Dermis blood vessel endothelial cell (primary cell): ENCODE measurements at regions not wholly inside any gene's neighbourhood (a gene's known extent, or its start where the extent isn't known, plus 50 kb on each side); places are given as distances from the start of the nearest gene placed in this dataset.
"Not testable (repeated sequence)": the region's sequence is repeated elsewhere in the genome, so short reads cannot be mapped to it uniquely, and the experiment has no call there.

Experiments used
- DNase-seq: peaks from one replicate; pipeline ENCODE4 v3.0.0; 2010

DNA sequence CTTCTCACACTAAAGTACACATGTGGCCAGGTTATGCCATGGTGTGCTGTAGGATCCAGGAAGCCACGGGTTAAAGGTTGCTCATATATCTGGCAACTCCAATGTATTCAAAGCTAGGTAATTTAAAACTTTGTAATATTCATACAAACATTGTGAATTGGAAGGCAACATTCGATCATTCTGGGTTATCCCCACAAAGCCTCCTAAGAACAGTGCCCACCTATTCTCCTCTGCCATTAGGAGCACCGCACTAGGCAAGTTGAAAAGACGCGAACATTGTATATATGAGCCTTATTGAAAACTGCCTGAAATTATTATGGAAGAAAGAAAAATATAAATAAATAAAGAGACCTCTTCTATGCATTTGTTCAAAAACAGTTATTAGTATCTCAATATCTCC lies 228.2 kb downstream of the IGSF11 start:
- no peak for DNase-seq

DNA sequence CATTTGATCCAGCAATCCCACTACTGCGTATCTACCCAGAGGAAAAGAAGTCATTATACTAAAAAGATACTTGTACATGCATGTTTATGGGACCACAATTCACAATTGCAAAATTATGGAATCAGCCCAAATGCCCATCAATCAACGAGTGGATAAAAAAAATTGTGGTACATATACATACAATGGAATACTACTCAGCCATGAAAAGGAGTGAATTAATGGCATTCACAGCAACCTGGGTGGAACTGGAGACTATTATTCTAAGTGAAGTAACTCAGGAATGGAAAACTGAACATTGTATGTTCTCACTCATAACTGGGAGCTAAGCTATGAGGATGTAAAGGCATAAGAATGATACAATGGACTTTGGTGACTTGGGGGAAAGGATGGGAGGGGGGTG lies 227.3 kb downstream of the IGSF11 start:
- not testable (repeated sequence) for DNase-seq

DNA sequence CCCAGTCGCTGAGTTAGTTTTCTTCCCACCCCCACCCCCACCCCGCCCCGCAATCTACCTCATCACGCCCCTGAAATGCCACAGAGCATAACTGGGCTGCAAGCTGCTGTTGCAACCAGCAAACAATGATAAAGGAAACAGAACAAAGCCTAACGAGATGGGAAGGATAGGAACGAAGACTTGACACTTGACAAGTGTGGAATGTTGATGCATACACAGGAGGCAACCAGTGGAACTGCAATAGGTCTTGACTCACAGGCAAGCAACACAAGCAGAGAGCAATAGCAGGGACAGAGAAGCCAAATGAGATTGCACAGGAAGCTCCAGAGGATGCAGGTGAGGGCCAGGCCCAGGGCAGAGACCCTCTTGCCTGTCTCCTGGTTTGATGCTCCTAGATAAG lies 225.9 kb downstream of the IGSF11 start:
- no peak for DNase-seq

DNA sequence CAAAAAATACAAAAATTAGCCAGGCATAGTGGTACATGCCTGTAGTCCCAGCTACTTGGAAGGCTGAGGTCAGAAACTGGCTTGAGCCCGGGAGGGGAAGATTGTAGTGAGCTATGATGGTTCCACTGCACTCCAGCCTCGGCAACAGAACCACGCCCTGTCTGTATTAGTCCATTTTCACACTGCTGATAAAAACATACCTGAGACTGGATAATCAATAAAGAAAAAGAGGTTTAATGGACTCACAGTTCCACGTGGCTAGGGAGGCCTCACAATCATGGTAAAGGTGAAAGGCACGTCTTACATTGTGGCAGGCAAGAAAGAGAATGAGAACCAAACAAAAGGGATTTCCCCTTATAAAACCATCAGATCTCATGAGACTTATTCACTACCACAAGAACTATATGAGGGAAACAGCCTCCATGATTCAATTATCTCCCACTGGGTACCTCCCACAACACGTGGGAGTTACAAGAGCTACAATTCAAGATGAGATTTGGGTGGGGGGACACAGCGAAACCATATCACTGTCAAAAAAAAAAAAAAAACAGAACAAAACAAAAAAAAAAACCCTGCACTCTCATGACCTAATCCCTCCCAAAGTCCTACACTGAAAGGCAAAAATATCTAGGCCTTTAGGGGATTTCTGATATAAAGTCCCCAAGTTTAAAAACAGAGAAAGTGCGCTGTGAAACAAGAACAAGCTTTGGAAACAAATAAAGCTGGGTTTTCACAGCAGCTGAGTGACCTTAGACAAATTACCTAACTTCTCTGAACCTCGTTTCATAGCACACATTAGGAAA lies 224.7 kb downstream of the IGSF11 start:
- DNase-seq, result no peak

DNA sequence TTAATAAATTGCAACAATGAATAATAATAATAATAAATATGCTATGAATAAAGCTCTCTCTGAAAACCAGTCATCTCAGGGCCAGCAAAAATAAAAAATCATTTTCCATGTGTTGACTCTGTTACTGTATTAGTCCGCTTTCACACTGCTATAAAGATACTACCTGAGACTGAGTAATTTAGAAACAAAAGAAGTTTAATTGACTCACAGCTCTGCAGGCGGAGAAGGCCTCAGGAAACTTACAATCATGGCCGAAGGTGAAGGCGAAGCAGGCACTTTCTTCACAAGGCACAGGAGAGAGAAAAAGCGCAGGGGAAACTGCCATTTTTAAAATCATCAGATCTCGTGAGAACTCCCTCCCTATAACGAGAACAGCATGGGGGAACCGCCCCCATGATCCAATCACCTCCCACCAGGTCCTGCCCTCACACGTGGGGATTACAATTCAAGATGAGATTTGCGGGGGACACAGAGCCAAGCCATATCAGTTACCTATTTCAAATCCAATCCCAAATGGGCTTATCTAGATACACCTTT lies 224.1 kb downstream of the IGSF11 start:
- no peak for DNase-seq

DNA sequence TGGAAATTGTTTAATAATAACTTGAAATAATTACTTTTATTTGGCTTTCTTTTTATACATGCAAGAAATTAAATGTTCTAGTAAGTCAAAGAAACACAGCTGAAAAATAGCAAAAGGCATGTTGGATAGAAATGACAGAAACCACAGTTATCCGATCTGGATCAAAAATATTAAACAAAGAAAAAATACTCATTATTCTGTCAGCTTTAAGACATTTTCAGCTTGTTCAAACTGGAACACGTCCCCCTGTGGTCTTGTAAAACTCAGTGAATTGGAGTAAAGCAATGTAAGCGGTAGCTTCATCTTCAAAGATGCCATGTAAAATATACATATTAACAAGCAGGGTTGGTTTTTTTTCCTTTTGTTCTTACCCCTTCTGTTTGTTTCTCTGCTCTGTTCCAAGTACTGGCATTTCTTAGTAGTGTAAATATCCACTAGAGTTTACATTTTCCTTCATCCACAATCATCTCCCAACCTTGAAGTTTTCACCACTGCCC lies 223.4 kb downstream of the IGSF11 start:
- no peak for DNase-seq

DNA sequence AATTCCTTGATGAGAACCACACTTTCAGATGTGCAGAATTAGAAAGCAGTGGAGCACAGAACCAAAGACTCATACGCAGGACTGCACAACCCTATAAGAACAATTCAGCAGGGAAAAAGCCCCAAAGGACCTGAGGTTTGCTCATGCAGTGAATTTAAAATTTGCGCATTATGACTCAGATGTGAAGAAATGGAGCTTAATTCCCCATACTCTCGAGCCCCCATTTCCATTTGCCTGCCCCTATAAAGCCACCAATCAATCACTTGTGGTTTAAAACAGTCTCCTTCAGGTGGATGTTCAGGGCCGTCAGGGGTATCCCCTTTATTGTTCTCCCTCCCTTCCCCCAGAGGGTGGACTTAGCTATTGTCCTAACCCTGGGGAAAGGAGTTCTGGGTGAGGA lies 221.2 kb downstream of the IGSF11 start:
- no peak for DNase-seq

DNA sequence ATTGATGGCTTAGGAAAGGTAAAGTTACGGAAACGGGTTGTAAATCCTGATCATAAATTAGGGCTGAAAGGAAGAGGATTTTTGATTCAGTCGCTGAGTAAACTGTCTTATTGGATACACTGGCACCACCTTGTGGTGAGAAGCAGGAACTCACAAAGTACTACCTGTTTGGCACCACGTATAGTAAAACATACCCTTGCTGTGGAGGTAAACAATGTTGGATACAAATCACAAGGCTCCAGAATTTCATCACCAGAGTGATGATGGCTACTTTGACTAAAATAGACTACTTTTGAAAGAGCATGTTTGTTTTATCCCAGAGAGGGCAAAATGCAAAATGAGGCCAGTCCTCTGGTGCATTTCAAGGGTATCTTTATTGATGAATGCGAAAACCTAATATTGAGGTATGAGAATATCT lies 216.9 kb downstream of the IGSF11 start:
- peak; percentile 68 for DNase-seq

DNA sequence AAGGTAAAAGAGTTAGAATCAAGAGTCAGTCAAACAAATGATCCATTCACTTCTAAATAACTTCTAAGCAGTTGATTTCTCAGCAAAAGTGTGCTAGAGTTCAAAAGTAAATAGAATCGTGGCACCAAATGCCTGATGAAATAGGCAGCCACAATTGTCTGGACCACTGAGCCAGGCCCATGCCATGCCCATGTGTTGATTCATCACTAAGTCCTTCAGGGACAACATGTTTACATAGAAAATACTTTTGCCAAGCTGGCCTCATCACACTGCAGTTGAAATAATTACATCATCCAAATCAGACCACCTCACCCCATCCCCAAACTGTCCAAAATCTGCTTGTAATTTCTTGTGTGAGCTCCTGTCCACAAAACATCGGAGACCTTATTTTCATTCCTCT lies 216.3 kb downstream of the IGSF11 start:
- DNase-seq, result no peak

DNA sequence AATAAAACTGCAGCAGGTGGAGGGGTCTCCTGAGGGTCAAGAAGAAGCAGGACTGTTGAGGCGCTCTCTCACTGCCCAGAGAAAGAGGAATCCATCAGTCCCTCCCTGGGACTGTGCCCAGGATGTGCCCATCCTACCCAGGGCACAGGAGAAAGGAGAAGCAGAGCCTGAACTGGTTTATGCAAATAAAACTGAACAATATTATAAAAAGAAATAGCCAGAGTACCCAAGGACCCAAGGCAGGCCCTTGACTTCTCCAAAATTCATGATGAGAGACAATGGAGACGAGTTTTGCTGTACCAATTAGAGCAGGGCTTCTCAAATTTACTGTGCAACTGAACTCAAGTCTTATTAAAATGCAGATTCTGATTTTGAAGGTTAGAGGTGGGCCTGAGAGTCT lies 211.0 kb downstream of the IGSF11 start:
- DNase-seq, result no peak

DNA sequence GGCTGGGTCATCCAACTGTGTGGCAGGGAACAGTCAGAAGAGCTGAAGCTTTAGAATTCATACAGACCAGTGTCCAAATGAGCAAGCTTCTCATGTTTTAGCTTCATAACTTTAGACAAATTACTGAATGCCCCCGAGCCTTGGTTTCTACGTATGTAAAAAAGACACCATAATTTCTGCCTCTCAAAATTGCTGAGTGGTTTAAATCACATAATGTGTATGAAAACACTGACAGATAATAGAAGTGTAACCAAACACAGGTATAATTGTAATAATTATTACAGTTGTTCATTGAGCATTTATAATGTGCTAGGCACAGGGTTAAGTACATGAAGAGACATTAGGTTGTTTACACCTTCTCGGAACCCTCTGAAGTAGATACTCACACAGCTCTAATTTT lies 207.2 kb downstream of the IGSF11 start:
- no peak for DNase-seq

DNA sequence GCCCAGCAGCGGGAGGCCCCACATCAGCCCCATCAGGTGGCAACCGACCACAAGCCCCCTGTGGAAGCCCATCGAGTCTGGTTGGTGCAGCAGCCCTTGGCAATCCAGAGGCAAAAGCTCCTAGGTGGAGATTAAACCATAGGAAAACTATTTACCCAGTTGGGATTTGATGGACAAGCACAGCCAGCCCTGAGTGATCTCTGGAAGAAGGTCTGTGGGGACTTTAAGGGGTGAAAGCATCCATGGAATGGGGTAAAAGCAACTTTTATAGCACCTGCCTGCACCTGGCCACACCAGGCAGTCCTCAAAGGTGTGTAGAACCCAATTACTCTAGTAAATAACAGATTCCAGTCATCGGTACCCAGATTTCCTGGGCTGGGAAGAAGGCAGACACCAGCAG lies 206.3 kb downstream of the IGSF11 start:
- DNase-seq, result no peak

DNA sequence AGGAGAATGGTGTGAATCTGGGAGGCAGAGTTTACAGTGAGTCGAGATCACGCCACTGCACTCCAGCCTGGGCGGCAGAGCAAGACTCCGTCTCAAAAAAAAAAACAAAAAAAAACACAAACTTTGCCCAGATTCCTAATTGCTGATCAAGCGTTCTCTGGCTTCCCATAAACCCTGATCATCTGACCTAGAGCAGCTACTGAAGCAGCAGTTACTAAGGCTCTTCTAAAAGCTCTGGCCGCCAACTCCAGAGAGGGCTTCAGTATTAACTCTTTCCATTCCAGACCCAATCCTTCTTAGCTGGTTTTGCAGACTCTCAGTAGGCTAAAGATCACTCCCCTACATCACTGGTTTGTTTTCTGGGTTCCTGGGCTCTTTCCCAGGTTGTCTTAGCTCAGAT lies 201.6 kb downstream of the IGSF11 start:
- DNase-seq, result no peak

DNA sequence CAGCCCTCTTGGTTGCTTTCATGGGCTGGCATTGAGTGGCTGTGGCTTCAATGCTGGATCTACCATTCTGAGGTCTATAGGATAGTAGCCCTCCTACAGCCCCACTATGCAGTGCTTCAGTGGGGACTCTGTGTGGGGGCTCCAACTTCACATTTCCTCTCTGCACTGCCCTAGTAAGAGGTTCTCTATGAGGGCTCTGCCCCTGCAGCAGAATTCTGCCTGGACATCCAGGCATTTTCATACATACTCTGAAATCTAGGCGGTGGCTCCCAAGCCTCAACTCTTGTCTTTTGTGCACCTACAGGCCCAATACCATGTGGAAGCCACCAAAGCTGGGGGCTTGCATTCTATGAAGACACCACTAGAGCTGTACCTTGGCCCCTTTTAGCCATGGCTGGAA lies 195.8 kb downstream of the IGSF11 start:
- no peak for DNase-seq

DNA sequence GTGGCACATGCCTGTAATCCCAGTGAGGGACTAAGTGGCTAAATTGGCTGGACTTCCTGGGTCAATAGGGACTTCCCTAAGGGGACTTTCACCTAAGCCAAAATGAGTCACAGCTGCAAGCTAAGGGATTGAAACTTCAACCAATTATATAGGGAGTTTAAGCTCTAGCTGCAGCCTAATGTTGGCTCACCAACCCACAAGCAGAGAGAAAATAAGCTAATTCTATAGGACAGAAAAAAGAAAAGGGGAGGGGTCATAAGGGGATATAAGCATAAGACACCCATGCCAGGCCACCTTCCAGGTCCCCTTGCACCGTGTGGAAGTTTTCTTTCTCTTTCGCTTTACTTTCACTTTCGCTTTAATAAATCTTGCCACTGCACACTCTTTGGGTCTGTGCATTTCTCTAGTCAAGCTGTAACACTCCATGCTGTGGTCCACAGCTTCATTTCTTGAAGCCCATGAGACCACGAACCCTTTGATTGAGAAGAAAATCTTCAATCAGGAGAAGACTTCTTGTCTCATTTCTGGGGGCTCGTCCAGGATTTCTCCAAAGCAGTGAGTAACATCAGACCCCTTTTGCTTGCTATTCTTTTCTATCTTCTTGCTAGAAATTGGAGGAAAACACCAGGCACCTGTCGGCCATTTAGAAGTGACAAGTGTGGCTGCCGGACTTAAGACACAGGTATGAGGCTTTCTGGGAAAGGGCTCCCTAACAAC lies 192.3 kb downstream of the IGSF11 start:
- no peak for DNase-seq

DNA sequence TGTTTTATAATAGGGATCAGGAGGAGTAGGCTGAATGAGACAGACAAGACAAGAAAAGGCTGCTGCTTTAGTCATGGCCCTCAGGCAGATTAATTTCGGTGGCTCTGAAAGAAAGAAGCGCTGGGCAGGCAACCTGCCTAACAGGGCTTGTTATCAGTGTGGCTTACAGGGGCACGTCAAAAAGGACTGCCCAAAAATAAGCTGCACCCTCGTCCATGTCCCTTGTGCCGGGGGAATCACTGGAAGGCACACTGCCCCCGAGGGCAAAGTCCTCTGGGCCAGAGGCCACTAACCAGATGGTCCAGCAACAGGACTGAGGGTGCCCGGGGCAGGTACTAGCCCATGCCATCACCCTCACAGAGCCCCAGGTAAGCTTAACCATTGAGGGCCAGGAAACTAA lies 188.5 kb downstream of the IGSF11 start:
- no peak for DNase-seq
